ENCODE measurements at regions not wholly inside any gene's neighbourhood (a gene's known extent, or its start where the extent isn't known, plus 50 kb on each side); places are given as distances from the start of the nearest gene placed in this dataset.

DNA sequence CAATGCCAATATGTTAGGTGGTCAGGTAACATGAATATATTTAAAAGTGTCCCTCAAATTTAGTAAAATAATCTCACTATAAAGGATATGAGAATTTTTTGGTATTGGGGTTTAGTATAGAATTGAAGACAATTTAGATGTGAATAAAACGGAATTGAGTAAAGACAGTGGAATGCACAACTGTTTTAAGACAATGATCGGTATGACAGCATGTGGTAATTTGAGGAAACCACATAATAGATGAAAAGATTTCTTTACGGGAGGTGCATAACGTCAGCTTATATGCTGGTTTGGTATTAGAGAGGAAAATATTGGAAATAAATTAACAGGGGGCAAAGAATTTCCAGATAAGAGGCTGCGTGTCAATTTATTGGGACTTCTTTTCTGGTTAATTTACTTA is 1043.2 kb downstream of the CDH18 start:
- Histone ChIP-seq H3K9me2 (ENCODE audit: insufficient read depth) (no peaks in the 10 kb centered on the region; the same call in 1 of the 2 replicates), H3K79me2 (replicated peaks; ENCODE audit: insufficient read depth) (no peaks in the 10 kb centered on the region), H3K4me1 (ENCODE audit: insufficient read depth) (no peaks in the 10 kb centered on the region), H3K4me3 (no peak overlapping the region), H3K27me3 (ENCODE audit: insufficient read depth) (no peaks in the 10 kb centered on the region), H3K4me2 (no peak overlapping the region), H2AFZ (no peak overlapping the region), H3K36me3 (ENCODE audit: insufficient read depth) (no peaks in the 10 kb centered on the region), H4K20me1 (replicated peaks; ENCODE audit: insufficient read depth) (no peaks in the 10 kb centered on the region), H3K27ac (ENCODE audit: low read depth) (no peak overlapping the region), H3F3A (replicated peaks; ENCODE audit: low read depth) (no peaks in the 10 kb centered on the region)
- no peaks in the 10 kb centered on the region for H3K27me3 Mint-ChIP-seq (ENCODE audit: insufficient read depth, low read depth, poor library complexity)
- H3K36me3 Mint-ChIP-seq (ENCODE audit: low read depth), result peaks cover 3% of the 10 kb centered on the region; the same call in 1 of the 3 replicates
- DNase-seq (ENCODE audit: low spot score), result no peak
- H3K27ac Mint-ChIP-seq, result no peak overlapping the region
- H3K4me1 Mint-ChIP-seq, result peaks cover 13% of the 10 kb centered on the region; the same call in 2 of the 3 replicates
- H3K4me3 Mint-ChIP-seq, result no peak overlapping the region
- peaks cover 4% of the 10 kb centered on the region; the same call in 2 of the 3 replicates for H3K9me3 Mint-ChIP-seq
- TF ChIP-seq EZH2 (IDR thresholded peaks at IDR 0.05; ENCODE audit: low read depth, unreplicated experiment), result no peak
- TF ChIP-seq ZNF462 (CRISPR knock-in tag; IDR thresholded peaks at IDR 0.05), result no peak
- TF ChIP-seq ETS1 (IDR thresholded peaks at IDR 0.05), result no peak
- TF ChIP-seq EZH2phosphoT487 (IDR thresholded peaks at IDR 0.05; ENCODE audit: unreplicated experiment), result no peak
- ATAC-seq, result no peak

DNA sequence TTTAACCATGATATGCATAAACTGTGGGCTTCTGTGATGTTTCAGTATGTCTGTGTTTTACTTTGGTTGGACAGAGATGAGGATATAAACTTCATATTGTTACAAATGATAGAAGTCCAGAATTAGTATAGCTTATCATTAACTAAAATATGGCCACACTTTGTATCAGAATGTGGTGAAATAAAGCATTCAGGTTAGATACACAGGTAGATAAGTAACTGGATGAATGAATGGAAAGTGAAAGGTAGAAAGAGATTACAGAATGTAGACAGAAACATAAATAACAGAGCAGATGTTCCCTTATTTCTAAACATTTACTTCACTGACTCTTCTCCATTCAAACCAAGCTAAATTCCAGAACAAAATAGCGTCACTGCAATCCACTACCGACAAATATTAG is 1033.8 kb downstream of the CDH18 start:
- H3K27me3 ChIP-seq (ENCODE audit: insufficient read depth), result no peaks in the 10 kb centered on the region
- no peaks in the 10 kb centered on the region for H3K36me3 ChIP-seq (ENCODE audit: insufficient read depth)
- no peaks in the 10 kb centered on the region for H3K9me2 ChIP-seq (ENCODE audit: insufficient read depth)
- H3K4me2 ChIP-seq, result no peak overlapping the region
- H3K4me3 ChIP-seq, result no peak overlapping the region
- Mint-ChIP-seq H3K9me3 (no peaks in the 10 kb centered on the region), H3K27ac (no peak overlapping the region), H3K36me3 (ENCODE audit: low read depth) (no peaks in the 10 kb centered on the region), H3K27me3 (ENCODE audit: insufficient read depth, low read depth, poor library complexity) (no peaks in the 10 kb centered on the region), H3K4me3 (no peak overlapping the region), H3K4me1 (no peaks in the 10 kb centered on the region)
- H3K4me1 ChIP-seq (ENCODE audit: insufficient read depth), result no peaks in the 10 kb centered on the region
- H4K20me1 ChIP-seq (replicated peaks; ENCODE audit: insufficient read depth), result no peaks in the 10 kb centered on the region
- DNase-seq (ENCODE audit: low spot score) (no peak), ATAC-seq (no peak)
- no peak overlapping the region for H2AFZ ChIP-seq
- H3K27ac ChIP-seq (ENCODE audit: low read depth), result no peak overlapping the region
- H3K79me2 ChIP-seq (replicated peaks; ENCODE audit: insufficient read depth), result no peaks in the 10 kb centered on the region
- no peaks in the 10 kb centered on the region for H3F3A ChIP-seq (replicated peaks; ENCODE audit: low read depth)
- no peak for TF ChIP-seq NANOG (IDR thresholded peaks at IDR 0.05; ENCODE audit: borderline replicate concordance)
- TF ChIP-seq CTCF (conservative IDR thresholded peaks at IDR 0.05; ENCODE audit: low read depth in 2 of 2), result no peak
- TF ChIP-seq STAT1 (IDR thresholded peaks at IDR 0.05; ENCODE audit: unreplicated experiment), result no peak
- TF ChIP-seq EZH2 (IDR thresholded peaks at IDR 0.05; ENCODE audit: low read depth, unreplicated experiment), result no peak
- TF ChIP-seq POLR2AphosphoS5 (IDR thresholded peaks at IDR 0.05; ENCODE audit: low read depth), result no peak
- no peak for TF ChIP-seq JUNB (IDR thresholded peaks at IDR 0.05; ENCODE audit: unreplicated experiment)
- no peak for TF ChIP-seq ZNF331 (CRISPR knock-in tag; IDR thresholded peaks at IDR 0.05; ENCODE audit: low read depth)
- TF ChIP-seq CREB1 (CRISPR knock-in tag; IDR thresholded peaks at IDR 0.05; ENCODE audit: low read depth), result no peak
- no peak for TF ChIP-seq ETS1 (IDR thresholded peaks at IDR 0.05)
